Stomach smooth muscle (tissue), 2 donors: ENCODE measurements at regions not wholly inside any gene's neighbourhood (a gene's known extent, or its start where the extent isn't known, plus 50 kb on each side); places are given as distances from the start of the nearest gene placed in this dataset.

Experiments used
- H3K27ac ChIP-seq: one replicate; pipeline ENCODE4 v1.7.0; 2013; ENCODE audit warnings: mild to moderate bottlenecking, low read length, inconsistent platforms
- H3K27me3 ChIP-seq, 2 donors: one replicate each; pipeline ENCODE4 v1.7.0; 2013; ENCODE audit warnings: low read length in 2 of 2; ENCODE audit not compliant: insufficient read depth in 2 of 2, control insufficient read depth in 1 of 2
- H3K36me3 ChIP-seq, 2 donors: one replicate each; pipeline ENCODE4 v1.7.0; 2013; ENCODE audit warnings: low read length in 2 of 2; ENCODE audit not compliant: control insufficient read depth in 2 of 2, insufficient read depth in 2 of 2
- H3K4me1 ChIP-seq: one replicate; pipeline ENCODE4 v1.7.0; 2013; ENCODE audit warnings: low read length; ENCODE audit not compliant: control insufficient read depth, insufficient read depth
- H3K4me3 ChIP-seq, 2 donors: one replicate each; pipeline ENCODE4 v1.7.0; 2013; ENCODE audit warnings: low read length in 2 of 2
- H3K9ac ChIP-seq, 2 donors: one replicate each; pipeline ENCODE4 v1.7.0; 2013; ENCODE audit warnings: low read length in 2 of 2, mild to moderate bottlenecking in 1 of 2
- H3K9me3 ChIP-seq, 2 donors: one replicate each; pipeline ENCODE4 v1.7.0; 2013; ENCODE audit warnings: low read length in 2 of 2; ENCODE audit not compliant: control insufficient read depth in 2 of 2
- donor health status: healthy.
- donor health status: Pancreatic carcinoma.

DNA sequence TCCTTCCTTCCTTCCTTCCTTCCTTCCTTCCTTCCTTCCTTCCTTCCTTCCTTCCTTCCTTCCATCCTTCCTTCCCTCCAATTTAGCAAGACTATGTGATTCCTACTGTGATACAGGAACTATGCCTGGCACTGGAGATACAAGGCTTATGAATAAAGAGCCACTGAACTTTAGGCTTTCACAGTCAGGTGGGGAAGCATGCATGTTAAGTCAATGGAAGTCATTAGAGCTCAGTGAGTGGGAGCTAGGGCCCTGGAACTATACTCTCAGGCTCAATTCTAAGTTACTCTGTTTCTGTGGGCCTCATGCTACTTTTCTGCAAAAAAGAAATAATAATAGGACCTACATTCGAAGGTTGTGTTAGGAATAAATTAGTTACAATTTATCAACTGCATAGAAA lies 527.6 kb upstream of the ZEB2 start:
- H3K9me3 ChIP-seq, result no peaks in the 10 kb centered on the region
- H3K9ac ChIP-seq, result no peak overlapping the region
- H3K27me3 ChIP-seq, result no peaks in the 10 kb centered on the region
- no peaks in the 10 kb centered on the region for H3K4me1 ChIP-seq
- H3K4me3 ChIP-seq, result no peak overlapping the region
- H3K36me3 ChIP-seq, result no peaks in the 10 kb centered on the region
- H3K27ac ChIP-seq, result no peak overlapping the region

DNA sequence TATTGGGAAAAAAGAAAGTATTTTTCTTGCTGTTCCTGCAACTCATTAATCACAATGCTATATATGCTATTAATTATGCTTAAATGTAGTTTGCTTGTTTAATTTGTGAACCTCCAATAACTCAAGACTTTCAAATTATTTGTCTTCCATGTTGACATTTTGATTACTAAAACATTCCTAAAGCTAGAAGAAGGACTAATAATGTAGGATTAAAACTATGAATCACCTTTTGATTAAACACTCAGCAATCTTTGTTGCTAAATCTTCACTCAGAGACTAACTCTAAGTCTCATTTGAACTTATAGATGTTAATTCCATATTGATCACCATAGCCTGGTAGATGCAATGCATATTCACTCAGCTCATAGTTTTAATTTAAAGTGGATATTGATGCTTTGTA lies 524.6 kb upstream of the ZEB2 start:
- Histone ChIP-seq H3K9ac (no peak overlapping the region), H3K27me3 (no peaks in the 10 kb centered on the region), H3K9me3 (no peaks in the 10 kb centered on the region), H3K4me1 (no peaks in the 10 kb centered on the region), H3K27ac (no peak overlapping the region), H3K4me3 (no peak overlapping the region), H3K36me3 (no peaks in the 10 kb centered on the region)

DNA sequence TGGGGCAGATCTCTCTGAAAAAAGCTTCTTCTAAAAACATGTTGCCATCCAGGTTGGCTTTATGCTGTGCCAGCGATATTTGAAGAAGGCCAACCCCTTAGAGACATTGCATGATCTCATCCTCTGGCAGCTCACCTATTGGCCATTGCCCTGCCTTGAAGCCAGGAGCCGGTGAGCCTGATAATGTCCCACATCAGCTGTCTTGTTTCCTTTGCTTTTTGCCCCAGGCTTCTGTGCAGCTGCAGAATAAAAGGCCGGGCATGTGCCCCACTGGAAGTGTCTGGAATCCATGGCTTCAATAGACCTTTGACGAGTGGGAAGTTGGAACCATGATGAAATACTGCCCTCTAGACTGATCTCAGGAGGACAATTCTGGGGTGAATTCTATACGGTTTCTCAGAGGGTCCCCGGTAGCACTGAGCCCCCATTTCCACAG lies 523.5 kb upstream of the ZEB2 start:
- Histone ChIP-seq H3K36me3 (no peaks in the 10 kb centered on the region), H3K27me3 (no peaks in the 10 kb centered on the region), H3K27ac (no peak overlapping the region), H3K4me3 (no peak overlapping the region), H3K9me3 (no peaks in the 10 kb centered on the region), H3K9ac (no peak overlapping the region), H3K4me1 (no peaks in the 10 kb centered on the region)

DNA sequence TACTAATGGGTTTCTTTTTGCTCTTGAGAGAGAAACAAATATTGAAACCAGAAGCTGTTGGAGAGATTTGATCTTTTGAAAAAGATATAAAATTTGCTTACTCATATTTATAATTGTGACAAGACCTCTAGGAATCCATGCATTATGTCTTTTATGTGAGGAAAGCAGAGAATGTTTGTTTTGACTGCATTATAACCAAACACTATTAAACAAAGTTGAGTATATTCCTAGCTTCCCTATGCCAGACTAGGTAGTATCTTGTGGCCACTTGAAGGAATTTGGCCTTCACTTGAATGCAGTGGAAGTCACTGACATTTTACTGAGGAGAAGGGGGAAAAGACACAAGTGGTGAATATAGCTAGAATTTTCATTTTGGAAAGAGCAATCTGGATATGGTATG lies 521.8 kb upstream of the ZEB2 start:
- Histone ChIP-seq H3K4me1 (no peaks in the 10 kb centered on the region), H3K27ac (no peak overlapping the region), H3K36me3 (no peaks in the 10 kb centered on the region), H3K9ac (no peak overlapping the region), H3K27me3 (no peaks in the 10 kb centered on the region), H3K9me3 (no peaks in the 10 kb centered on the region), H3K4me3 (no peak overlapping the region)

DNA sequence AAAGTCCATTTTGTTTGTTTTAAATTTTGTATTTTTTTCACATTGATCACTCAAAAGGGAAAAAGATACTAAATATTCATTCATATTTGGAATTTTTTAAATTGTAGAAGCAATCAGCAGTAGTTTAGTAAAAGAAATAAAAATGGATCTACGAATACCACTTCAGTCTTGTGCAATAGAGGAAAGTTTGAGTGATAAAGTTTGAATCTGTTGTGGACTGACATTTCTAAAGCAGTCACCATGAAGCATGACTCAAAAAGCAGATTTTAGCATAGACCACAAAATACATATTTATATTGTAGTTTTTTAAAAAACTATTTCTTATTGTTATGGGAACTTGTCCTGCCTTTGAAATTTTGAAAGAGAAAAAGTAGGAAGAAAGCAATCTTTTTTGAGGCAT lies 520.5 kb upstream of the ZEB2 start:
- Histone ChIP-seq H3K4me3 (no peak overlapping the region), H3K4me1 (no peaks in the 10 kb centered on the region), H3K36me3 (no peaks in the 10 kb centered on the region), H3K9me3 (no peaks in the 10 kb centered on the region), H3K27me3 (no peaks in the 10 kb centered on the region), H3K27ac (no peak overlapping the region), H3K9ac (no peak overlapping the region)

DNA sequence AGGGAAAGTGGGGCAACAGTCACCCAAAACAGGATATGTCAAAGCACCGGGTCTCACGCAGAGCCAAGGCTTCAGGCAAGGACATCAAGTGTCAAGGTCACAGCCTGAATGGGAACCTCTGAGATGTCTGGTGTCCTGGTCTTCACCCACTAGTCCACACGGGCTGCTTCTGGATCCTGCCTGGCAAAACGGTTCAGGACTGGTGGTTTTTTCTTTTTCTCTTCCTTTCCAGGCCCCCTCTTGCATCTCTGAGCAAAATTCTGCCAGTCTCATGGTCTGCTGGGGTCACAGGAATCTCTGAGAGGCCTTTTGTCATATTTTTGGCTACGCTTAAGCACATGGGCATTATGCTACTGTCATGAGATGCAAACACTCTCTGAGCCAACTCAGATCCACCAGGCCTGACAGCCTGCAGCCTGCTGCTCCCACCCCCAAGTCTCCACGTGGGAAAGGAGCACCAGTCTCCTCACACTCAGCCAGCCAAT lies 518.2 kb upstream of the ZEB2 start:
- H3K36me3 ChIP-seq, result no peaks in the 10 kb centered on the region
- H3K9me3 ChIP-seq, result no peaks in the 10 kb centered on the region
- H3K9ac ChIP-seq, result no peak overlapping the region
- no peak overlapping the region for H3K4me3 ChIP-seq
- no peaks in the 10 kb centered on the region for H3K27me3 ChIP-seq
- no peaks in the 10 kb centered on the region for H3K4me1 ChIP-seq
- H3K27ac ChIP-seq, result peak overlapping the region; percentile 2

DNA sequence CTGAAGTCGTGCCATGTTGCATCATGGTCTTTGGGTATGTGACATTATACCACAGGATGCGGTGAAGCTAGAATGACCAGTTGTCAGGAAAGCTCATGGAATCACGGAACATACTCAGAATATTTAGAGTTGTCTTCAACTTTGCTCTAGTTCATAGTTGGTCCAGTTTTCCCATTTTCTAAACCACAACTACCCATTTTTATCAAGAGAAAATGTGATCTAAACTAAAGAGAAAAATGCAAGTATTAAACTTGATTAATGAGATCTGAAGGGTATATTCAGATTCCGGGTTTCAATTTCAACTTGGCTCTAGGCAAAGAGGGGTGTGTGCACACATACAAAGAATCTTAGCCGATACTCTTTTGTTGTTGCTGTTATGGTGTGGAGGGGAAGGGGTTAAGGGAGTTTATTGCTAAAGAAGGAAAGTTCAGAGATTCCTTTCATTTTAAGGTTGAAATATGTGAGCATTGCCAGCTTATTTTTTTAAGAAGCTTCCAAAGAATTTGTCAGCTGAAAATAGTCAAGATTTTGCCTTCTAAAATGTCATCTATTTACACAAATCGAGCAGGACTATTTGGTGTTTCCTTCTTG lies 516.6 kb upstream of the ZEB2 start:
- no peaks in the 10 kb centered on the region for H3K36me3 ChIP-seq
- H3K4me1 ChIP-seq, result no peaks in the 10 kb centered on the region
- no peak overlapping the region for H3K4me3 ChIP-seq
- no peak overlapping the region for H3K27ac ChIP-seq
- H3K9me3 ChIP-seq, result no peaks in the 10 kb centered on the region
- H3K9ac ChIP-seq, result no peak overlapping the region
- no peaks in the 10 kb centered on the region for H3K27me3 ChIP-seq

DNA sequence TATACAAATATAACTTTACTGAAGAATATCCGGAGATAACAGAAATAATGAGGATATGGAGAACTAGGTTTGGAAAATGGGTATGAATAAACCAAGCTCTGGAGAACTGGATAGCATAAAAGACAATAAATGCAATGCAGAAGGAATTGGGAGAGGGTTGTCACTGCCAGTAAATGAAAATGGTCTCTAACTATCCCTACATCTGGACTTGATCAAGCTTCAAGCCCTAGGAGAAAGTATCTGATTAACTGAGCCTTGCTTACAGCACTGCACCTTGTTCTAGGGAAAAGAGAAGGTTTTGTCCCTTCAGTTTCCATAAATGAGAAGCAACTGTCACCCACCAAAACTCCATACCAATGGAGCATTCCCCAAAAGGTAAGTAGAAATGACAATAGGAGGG lies 514.6 kb upstream of the ZEB2 start:
- H3K4me1 ChIP-seq, result no peaks in the 10 kb centered on the region
- no peaks in the 10 kb centered on the region for H3K27me3 ChIP-seq
- H3K9ac ChIP-seq, result no peak overlapping the region
- H3K9me3 ChIP-seq, result no peaks in the 10 kb centered on the region
- no peaks in the 10 kb centered on the region for H3K36me3 ChIP-seq
- H3K4me3 ChIP-seq, result no peak overlapping the region
- H3K27ac ChIP-seq, result no peak overlapping the region

DNA sequence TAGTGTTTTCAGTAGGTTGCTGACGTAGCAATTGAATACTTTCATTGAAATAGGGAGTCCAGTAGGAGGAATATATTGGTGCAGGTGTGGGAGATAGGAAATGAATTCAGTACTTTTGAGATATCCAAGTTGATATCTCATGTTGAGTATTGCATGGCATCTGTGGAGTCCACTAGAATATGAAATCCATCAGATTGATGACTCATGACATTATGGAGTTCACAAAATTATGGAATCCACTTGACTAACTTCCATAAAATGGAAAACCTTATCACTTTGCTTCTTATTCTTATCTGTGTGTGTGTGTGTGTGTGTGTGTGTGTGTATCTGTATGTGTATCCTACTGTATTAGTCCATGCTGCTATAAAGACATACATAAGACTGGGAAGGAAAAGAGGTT lies 513.5 kb upstream of the ZEB2 start:
- Histone ChIP-seq H3K4me1 (no peaks in the 10 kb centered on the region), H3K27ac (no peak overlapping the region), H3K4me3 (no peak overlapping the region), H3K36me3 (no peaks in the 10 kb centered on the region), H3K9ac (no peak overlapping the region), H3K9me3 (no peaks in the 10 kb centered on the region), H3K27me3 (no peaks in the 10 kb centered on the region)

DNA sequence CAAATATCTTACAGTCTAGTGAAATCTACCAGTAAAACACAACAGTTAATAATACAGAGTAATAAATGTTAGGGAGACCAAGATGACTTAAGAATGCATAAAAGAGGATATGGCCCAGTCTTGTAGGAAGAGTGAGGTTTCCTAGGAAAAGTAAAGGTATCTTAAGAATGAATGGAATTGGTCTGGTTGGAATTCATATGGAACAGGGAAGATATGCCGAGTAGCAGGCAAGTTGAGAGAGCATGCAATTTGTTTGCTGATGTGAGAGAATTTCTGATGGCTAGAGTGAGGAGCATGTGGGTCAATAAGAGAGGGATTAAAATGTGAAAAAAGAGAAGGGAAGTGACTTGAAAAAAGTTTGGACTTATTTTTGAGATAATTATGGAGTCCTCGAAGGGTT lies 512.9 kb upstream of the ZEB2 start:
- H3K36me3 ChIP-seq, result no peaks in the 10 kb centered on the region
- no peaks in the 10 kb centered on the region for H3K27me3 ChIP-seq
- H3K27ac ChIP-seq, result no peak overlapping the region
- H3K4me1 ChIP-seq, result no peaks in the 10 kb centered on the region
- no peaks in the 10 kb centered on the region for H3K9me3 ChIP-seq
- H3K4me3 ChIP-seq, result no peak overlapping the region
- no peak overlapping the region for H3K9ac ChIP-seq

DNA sequence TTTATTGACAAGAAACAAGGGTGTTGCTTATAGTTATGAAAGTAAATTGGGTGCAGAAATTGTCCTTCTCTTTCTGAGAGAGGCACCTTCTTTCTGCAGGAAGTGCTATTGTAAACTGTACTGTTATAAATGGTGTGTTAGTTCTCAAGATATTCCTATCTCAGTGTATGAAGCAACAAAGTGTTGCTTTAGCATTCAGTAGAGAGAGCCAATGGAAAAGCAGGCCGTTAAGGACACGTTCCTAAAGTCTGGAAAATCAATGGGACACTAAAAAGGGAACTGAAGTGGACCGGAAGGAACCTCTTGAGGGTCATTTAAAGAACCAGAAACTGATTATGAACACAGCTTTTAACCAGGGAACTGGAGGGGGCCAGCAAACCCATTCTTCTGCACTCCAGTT lies 510.0 kb upstream of the ZEB2 start:
- Histone ChIP-seq H3K4me1 (no peaks in the 10 kb centered on the region), H3K27me3 (no peaks in the 10 kb centered on the region), H3K36me3 (no peaks in the 10 kb centered on the region), H3K4me3 (no peak overlapping the region), H3K9me3 (no peaks in the 10 kb centered on the region), H3K9ac (no peak overlapping the region), H3K27ac (no peak overlapping the region)
